ENCODE measurements at regions not wholly inside any gene's neighbourhood (a gene's known extent, or its start where the extent isn't known, plus 50 kb on each side); places are given as distances from the start of the nearest gene placed in this dataset.

DNA sequence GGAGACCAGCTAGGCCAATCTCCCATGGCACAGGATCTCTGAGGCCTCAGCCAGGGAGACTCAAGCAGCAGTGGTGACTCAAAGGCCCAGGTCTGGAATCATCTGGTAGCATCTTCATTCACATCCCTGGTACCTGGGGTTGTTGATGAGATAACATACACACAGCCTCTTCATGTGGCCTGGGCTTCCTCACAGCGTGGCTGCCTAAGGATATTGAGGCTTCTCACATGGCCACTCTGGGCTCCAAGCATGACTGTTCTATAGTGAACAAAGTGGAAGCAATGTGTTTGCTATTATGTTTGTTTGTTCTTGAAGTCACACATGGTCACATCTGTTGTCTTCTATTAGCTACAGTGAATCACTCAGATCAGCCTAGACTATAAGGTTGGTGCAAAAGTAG lies 584.1 kb downstream of the VRK1 start:
- TF ChIP-seq, protein P1, sequence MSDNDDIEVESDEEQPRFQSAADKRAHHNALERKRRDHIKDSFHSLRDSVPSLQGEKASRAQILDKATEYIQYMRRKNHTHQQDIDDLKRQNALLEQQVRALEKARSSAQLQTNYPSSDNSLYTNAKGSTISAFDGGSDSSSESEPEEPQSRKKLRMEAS (IDR thresholded peaks at IDR 0.05; ENCODE audit: low read depth, low read length), result no peak
- TF ChIP-seq CTCF (IDR thresholded peaks at IDR 0.05; ENCODE audit: low read depth, low read length) (no peak), POLR2A (IDR thresholded peaks at IDR 0.05; ENCODE audit: extremely low read depth, insufficient read length) (no peak), MYC (IDR thresholded peaks at IDR 0.05; ENCODE audit: low read depth, low read length) (no peak)

Data from NB4 (cell line).